SK-N-SH treated with all-trans-retinoic acid at 6 μM for 48 hours (cell line): ENCODE measurements at regions not wholly inside any gene's neighbourhood (a gene's known extent, or its start where the extent isn't known, plus 50 kb on each side); places are given as distances from the start of the nearest gene placed in this dataset.

ENCODE experiments used
- ARNTL ChIP-seq: fragments of 450-650 bp; formaldehyde crosslinking; IDR thresholded peaks from 2 replicates; pipeline ENCODE4 v1.5.0; 2020; ENCODE audit warnings: low read depth, mild to moderate bottlenecking, moderate library complexity, borderline replicate concordance
- RARB ChIP-seq: fragments of 250-450 bp; sonication (Bioruptor Pico); IDR thresholded peaks from 2 replicates; pipeline ENCODE4 v1.8.0; 2021; ENCODE audit warnings: mild to moderate bottlenecking, moderate library complexity
- TOX ChIP-seq: fragments of 250-450 bp; sonication (Bioruptor Pico); IDR thresholded peaks from 2 replicates; pipeline ENCODE4 v1.8.0; 2021; ENCODE audit warnings: mild to moderate bottlenecking, moderate library complexity, borderline replicate concordance
- ZFP30 ChIP-seq: fragments of 450-650 bp; formaldehyde crosslinking; IDR thresholded peaks from 2 replicates; pipeline ENCODE4 v1.5.0; 2022; ENCODE audit warnings: mild to moderate bottlenecking, moderate library complexity
- ZNF70 ChIP-seq: fragments of 450-650 bp; formaldehyde crosslinking; IDR thresholded peaks from 2 replicates; pipeline ENCODE4 v1.5.0; 2020; ENCODE audit warnings: mild to moderate bottlenecking, moderate library complexity
- TF ChIP-seq, protein P1 (sequence below): fragments of 250-450 bp; sonication (Bioruptor Pico); IDR thresholded peaks from 2 replicates; pipeline ENCODE4 v1.8.0; 2020; ENCODE audit warnings: mild to moderate bottlenecking, moderate library complexity, borderline replicate concordance
- TF ChIP-seq, protein P2 (sequence below): fragments of 250-450 bp; sonication (Bioruptor Pico); IDR thresholded peaks from 2 replicates; pipeline ENCODE4 v1.5.1; 2020; ENCODE audit warnings: low read depth, mild to moderate bottlenecking, moderate library complexity

DNA sequence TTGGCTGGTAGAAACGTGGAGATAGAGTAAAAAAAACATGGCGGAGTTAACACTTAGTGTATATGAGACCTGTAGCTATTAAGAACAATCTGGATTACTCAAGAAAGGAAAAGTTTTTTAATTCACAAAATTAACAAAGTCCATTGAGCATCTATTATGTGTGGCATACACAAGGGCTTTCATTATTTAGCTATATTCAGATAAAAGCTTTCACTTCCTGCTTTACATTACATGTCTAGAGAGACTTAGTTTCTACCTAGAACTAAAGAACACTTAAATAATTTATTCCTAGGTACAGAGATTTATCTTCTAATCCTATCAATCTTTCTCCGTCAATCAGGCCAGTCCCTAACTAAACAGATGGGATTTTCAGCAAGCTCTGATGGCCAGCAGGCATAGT is 196.0 kb upstream of the SLC39A10 start:
- TF ChIP-seq ZNF70: no peak
- no peak for TF ChIP-seq ZFP30 (CRISPR knock-in tag)
- TF ChIP-seq, protein P1, sequence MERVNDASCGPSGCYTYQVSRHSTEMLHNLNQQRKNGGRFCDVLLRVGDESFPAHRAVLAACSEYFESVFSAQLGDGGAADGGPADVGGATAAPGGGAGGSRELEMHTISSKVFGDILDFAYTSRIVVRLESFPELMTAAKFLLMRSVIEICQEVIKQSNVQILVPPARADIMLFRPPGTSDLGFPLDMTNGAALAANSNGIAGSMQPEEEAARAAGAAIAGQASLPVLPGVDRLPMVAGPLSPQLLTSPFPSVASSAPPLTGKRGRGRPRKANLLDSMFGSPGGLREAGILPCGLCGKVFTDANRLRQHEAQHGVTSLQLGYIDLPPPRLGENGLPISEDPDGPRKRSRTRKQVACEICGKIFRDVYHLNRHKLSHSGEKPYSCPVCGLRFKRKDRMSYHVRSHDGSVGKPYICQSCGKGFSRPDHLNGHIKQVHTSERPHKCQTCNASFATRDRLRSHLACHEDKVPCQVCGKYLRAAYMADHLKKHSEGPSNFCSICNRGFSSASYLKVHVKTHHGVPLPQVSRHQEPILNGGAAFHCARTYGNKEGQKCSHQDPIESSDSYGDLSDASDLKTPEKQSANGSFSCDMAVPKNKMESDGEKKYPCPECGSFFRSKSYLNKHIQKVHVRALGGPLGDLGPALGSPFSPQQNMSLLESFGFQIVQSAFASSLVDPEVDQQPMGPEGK (CRISPR knock-in tag): no peak
- no peak for TF ChIP-seq TOX (CRISPR knock-in tag)
- no peak for TF ChIP-seq ARNTL (CRISPR knock-in tag)
- TF ChIP-seq RARB (CRISPR knock-in tag): no peak
- TF ChIP-seq, protein P2, sequence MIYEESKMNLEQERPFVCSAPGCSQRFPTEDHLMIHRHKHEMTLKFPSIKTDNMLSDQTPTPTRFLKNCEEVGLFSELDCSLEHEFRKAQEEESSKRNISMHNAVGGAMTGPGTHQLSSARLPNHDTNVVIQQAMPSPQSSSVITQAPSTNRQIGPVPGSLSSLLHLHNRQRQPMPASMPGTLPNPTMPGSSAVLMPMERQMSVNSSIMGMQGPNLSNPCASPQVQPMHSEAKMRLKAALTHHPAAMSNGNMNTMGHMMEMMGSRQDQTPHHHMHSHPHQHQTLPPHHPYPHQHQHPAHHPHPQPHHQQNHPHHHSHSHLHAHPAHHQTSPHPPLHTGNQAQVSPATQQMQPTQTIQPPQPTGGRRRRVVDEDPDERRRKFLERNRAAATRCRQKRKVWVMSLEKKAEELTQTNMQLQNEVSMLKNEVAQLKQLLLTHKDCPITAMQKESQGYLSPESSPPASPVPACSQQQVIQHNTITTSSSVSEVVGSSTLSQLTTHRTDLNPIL (CRISPR knock-in tag): no peak
